ENCODE measurements at regions not wholly inside any gene's neighbourhood (a gene's known extent, or its start where the extent isn't known, plus 50 kb on each side); places are given as distances from the start of the nearest gene placed in this dataset.
"Not testable (repeated sequence)": the region's sequence is repeated elsewhere in the genome, so short reads cannot be mapped to it uniquely, and the experiment has no call there.

- DNase-seq: no peak
Observed at GRCh38 chr1:199245946-199246345, 607.1 kb downstream of the PTPRC start.

DNA sequence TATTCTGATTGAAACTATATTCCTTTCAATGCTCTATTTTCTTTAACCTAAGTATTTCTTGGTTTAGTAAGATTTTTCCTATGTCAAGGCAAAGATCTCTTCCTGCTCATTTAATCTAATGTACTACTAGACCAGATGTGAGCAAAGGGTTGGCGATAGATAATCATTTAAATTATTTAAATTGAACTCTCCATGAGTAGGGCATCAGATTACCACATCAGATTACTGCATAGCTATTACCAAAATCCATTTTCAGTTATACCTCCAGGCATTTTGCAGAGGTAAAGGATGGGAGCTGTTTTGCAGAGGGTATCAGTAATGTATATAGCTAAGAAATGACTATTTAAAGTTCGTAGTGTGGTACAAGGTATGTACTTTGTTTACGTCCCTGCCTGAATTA, 607.9 kb downstream of the PTPRC start:
- DNase-seq: no peak

GRCh38 chr1:199247891-199248290, 609.1 kb downstream of the PTPRC start:
- no peak for DNase-seq

DNA sequence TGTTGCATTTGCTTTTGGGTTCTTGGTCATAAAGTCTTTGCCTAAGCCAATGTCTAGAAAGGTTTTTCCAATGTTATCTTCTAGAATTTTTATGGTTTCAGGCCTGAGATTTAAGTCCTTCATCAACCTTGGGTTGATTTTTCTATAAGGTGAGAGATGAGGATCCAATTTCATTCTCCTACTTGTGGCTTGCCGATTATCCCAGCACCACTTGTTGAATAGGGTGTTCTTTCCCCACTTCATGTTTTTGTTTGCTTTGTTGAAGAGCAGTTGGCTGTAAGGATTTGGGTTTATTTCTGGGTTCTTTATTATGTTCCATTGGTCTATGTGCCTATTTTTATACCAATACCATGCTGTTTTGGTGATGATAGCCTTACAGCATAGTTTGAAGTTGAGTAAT, 615.2 kb downstream of the PTPRC start:
- DNase-seq: not testable (repeated sequence)

GRCh38 chr1:199261328-199261727, 622.5 kb downstream of the PTPRC start:
- no peak for DNase-seq

DNA sequence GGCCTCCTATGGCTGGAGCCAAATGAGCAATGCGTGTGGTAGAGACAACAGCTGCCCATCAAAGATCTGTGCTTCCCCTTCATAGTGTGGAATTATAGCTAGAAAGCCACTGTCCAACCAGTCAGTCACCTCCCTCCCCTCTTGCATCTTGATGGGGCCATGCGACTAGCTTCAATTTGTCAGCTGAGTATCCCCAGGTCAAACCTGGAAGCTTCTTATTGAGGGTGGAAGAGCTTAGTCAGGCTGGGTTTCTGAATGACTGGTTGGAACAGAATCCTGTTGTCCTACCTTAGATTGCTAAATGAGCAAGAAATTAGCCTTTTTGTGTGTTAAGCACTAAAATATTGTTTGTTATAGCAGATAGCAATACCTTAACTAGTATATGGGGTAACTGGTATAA, 625.4 kb downstream of the PTPRC start:
- DNase-seq: no peak

DNA sequence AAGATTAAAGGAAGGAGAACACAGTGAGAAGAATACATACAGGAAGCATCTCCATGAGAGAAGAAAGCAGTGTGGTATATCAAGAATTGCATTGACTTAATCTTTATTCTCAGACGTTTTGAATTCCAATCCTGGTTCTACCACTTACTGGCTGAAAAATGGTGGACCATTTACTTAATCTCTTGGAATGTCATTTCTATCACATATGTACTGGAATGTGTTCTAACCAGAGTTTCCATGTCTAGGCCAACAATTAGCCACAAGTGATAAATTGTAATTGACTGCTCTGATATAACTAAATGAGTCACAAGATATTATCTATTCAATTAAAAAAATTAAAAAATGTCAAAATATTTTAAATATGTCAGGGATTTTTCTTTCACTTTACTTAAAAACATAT, 626.1 kb downstream of the PTPRC start:
- no peak for DNase-seq

DNA sequence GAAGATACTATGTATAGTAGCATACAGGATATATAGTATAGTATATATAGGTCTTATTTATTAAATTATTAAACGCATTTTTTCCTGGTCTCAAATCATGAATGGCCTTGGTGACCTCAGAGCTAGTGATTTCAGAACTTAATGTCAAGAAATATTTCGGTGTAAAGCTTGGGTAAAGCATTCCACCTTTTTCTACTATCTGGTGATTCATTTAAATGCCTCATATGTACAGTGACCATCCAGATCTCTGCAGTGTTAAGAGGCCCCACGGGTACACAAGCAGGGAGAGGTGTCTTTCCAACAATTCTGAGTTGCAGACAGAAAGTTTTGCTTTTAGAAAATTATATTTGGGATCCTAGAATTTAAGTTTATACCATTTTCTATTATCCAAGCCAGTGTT, 626.5 kb downstream of the PTPRC start:
- DNase-seq: no peak

DNA sequence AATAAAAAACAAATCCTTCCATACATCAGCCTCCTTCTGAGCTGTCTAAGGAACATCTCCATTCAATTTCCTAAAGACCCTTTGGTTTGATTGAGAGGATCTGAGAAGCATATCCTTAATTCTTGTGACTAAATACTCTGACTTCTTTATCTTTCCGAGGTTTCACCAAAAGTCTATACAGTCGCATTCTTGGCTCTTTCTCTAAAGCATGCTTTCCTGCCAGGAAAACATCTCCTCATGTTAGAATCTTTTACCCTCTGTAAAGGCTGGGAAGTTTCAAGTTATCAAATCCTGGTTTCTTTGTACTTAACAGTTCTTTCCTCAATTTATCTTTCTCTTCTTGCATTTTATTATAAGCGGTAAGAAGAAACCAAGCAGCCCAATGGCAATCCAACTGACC, 630.4 kb downstream of the PTPRC start:
- no peak for DNase-seq

GRCh38 chr1:199272139-199272544, 633.3 kb downstream of the PTPRC start:
- no peak for DNase-seq

GRCh38 chr1:199272628-199273086, 633.8 kb downstream of the PTPRC start:
- no peak for DNase-seq

DNA sequence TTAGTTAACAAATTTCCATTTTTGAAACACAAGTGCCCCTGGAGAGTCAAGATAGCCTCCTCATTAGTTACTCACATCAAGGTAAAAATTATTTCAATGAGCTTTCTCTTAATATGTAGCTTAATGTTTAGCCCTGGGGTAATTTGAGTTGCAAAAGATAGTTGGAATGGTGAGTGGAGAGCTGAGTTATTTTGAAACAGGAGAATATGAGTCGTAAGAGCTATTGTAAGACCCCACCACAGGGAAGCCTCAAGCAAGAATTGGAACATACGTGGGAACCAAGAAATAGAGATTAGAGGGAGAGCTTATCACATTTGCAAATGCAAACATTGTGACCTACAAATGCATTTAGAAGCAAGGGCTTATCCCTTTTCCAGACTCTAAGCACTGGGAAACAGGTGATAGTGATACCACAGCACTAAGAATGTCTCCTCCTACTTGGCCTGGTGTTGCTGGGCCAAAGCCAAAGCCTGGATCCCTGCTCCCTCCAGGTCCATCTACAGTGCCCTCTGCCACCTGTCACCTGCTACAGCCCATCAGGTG, 635.1 kb downstream of the PTPRC start:
- DNase-seq: no peak

DNA sequence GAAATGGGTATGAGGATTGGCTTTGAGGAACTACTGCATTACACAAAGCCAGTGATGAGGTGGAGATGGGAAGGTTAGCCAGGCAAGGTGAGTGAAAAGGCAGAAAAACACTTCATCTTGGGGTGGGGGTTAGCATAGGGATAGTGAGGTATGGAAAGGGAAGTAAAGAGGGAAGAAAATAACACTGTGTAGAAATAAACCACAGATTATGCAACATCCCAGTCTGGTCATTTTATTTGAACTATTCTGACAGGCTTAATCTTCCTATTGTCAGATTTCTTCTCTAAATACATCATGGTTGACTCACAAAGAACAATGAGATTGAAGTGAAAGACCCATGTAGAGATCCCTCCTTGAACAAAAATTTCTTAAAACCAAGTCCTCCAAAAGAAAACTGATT, 640.2 kb downstream of the PTPRC start:
- no peak for DNase-seq

DNA sequence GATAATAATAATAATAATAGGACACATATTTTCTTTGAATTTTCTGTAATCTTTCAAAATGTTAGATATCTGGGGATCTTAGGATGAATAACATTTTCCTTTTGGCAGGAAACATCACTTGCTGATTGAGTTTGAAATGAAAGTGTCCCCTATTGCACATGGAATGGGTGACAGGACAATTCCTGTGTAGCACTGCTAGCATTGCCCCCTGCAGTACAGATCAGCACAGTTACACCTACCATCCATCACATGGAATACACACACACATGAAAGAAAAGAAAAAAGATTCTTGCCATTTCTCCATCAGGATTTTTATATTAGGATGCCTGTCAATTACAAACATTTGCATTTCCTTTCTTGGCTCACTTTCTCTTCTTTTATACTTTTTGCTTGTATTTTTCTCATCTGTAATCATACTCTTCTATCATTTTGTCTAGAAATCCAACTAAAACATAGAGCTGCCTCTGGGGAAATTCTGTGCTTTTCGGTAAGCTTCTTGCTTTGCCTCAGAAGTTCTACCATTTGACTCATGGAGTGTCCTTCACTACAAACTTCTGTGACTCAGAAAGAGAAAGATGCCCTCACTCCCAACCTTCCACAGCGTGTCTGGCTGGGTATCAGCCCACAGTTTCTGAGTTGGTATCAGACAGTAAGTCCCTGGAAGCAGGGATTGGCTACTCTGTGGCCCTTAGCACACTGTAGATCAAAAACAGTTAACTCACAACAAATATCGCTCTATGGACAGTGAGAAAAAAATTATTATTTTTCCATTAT, 641.2 kb downstream of the PTPRC start:
- DNase-seq: no peak

DNA sequence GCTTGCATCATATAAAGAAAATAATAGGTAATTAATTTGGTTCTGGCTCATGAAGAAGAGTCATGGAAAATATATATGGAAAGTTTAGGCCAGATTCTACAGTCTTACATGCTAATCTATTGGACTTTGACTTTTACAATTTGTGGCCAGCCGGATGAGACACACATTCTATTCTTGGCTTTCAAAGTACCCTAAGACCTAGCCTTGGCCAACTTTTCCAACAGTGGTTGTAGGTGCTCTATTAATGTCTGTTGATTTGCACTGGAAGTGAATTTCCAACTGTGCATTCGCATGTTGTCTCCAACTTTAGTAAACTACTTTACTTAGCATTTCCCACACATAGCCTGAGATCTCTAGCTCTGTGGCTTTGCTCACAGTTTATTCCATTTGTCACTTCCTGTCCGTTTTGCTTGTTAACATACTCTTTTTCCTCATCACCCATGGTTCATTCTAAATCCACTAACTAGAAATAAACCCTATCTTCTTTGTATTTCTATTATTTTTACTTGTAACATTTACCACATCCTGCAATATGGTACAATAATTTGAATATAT, 644.0 kb downstream of the PTPRC start:
- DNase-seq: no peak

- no peak for DNase-seq
Observed at GRCh38 chr1:199283794-199284193, 645.0 kb downstream of the PTPRC start.

DNA sequence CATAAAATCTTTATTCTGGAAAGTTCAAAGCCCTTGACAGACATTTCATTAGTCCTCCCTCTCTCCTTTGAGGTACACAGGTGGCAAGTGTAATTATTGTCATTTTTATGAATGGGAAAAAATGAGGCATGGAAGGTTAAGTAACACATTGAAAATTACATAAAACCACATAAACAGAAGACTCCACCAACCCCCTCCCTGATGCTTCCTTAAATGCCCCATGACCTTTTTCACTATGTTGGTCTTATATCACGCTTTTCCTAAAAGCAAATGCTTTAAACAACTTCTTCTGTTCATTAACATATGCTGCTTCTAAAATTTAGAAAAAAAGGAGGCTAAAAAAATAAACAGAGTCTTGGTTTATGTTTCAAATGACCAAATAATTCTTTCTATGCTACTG, 648.4 kb downstream of the PTPRC start:
- no peak for DNase-seq

DNA sequence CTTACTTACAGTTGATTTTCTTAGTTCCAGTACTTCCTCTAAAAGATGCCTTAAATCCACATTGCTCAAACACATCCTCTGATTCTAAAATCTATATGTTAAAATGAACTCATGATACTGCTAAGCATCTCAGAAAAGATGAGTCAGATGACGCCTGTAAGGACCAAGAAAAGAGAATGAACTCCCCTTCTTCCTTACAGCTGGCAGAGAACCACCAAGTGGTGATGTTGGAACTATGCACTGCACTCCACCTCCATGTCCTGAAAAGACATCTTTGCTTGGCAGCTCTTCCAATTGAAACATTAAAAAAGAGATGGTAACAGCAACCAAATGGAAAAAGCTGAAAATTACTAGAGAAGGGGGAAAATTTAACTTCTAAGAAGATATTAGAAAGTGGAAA, 648.8 kb downstream of the PTPRC start:
- DNase-seq: no peak

DNA sequence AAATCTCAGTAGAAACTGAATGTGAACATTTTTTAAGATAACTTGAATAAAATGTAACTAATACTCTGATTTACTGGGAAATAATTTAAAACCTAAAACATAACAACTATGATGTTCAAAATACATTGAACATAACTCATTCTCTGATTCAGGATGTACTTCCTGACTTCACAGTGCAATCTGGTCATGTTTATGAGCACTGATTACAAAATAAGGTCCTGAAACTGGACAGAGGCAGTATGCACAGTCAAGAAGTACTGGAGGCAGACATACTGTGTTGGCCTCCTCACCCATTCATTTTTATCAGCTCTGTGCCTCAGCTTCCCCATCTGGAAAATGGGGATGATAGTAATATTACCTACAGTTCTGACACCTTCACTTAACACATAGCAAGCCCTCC, 651.3 kb downstream of the PTPRC start:
- no peak for DNase-seq

- no peak for DNase-seq
Observed at GRCh38 chr1:199291022-199291740, 652.3 kb downstream of the PTPRC start.

DNA sequence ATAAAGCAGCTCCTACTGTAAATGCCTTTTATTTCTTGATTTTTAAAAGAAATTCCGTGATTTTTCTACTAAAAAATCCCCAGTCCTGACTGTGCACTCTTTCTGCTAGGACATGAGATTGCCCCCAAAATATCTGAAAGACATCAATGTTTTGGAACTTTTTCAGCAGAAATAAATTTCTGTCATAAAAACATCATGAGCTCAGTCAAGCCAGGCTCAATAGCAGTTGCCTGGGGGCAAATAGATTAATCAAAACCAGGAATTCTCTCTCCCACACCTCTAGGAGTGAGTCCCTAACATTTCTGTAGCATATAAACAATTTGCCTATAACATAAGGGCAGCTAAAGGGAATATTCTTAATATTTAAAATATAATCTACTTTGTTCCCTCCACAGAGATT, 654.1 kb downstream of the PTPRC start:
- no peak for DNase-seq

- DNase-seq: no peak
Observed at GRCh38 chr1:199295107-199295506, 656.3 kb downstream of the PTPRC start.

DNA sequence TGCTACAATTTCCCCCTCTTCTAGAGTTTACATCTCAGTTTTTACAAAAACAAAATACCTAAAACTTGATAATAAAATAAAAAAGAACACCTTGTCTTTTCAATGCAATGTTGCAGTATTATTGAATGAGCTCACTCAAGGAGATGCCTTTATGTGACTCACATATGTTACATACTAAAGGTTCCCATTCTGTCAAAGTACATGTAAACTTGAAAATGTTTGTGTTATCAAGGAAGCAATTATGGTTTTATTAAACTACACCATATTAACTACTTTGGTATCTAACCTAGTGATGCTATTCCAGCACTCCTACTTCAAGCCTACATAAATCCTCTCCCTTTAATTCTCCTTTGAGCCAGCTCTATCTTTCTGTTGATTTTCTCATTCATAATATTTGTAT, 658.3 kb downstream of the PTPRC start:
- no peak for DNase-seq

DNA sequence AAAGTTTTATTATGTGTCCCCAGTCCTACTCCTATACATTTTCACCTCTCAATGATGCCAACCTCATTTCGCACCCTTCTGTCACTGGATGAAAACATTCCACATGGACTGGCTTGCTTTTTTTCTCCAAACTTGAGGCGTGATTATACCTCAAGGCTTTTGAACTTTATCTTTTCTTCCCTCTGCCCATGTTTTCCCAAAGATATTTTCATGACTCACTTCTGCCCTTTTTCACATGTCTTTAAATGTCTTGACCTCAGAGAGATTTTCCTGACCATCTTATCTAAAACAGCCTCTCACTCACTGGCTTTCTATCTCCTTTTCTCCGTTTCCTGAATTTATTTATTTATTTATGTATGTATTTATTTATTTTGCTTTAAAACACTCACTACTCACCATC, 659.0 kb downstream of the PTPRC start:
- no peak for DNase-seq

Data from activated naive CD4-positive, alpha-beta T cell treated with anti-CD3 and anti-CD28 coated beads, Interleukin-2, amount 50 U/mL, for 16 hours (primary cell).